Smooth muscle cell (in vitro differentiated cells): ENCODE measurements at regions not wholly inside any gene's neighbourhood (a gene's known extent, or its start where the extent isn't known, plus 50 kb on each side); places are given as distances from the start of the nearest gene placed in this dataset.

Source experiments
- DNase-seq: peaks from one replicate; lab custom pipeline; 2025; ENCODE audit not compliant: unreplicated experiment; lab: John Stamatoyannopoulos, UW
- H2AFZ ChIP-seq: fragments of 200-600 bp; sonication (generic); 2 replicates; pipeline ENCODE4 v1.6.0; 2016; ENCODE audit warnings: antibody characterized with exemption, low read depth, mild to moderate bottlenecking
- H3F3A ChIP-seq: fragments of 200-600 bp; sonication (generic); 2 replicates; pipeline ENCODE4 v1.6.0; 2017; ENCODE audit warnings: antibody characterized with exemption, low read depth
- H3K27ac ChIP-seq: fragments of 200-600 bp; sonication (generic); 2 replicates; pipeline ENCODE4 v1.5.1; 2016; ENCODE audit warnings: low read depth, mild to moderate bottlenecking
- H3K27me3 ChIP-seq: fragments of 200-600 bp; sonication (generic); 2 replicates; pipeline ENCODE4 v1.6.1; 2016; ENCODE audit warnings: low read depth, mild to moderate bottlenecking
- H3K36me3 ChIP-seq: fragments of 200-600 bp; sonication (generic); 2 replicates; pipeline ENCODE4 v1.5.1; 2016; ENCODE audit warnings: low read depth
- H3K4me1 ChIP-seq: fragments of 200-600 bp; sonication (generic); 2 replicates; pipeline ENCODE4 v1.5.1; 2016; ENCODE audit warnings: low read depth
- H3K4me2 ChIP-seq: fragments of 200-600 bp; sonication (generic); 2 replicates; pipeline ENCODE4 v1.6.0; 2016; ENCODE audit warnings: mild to moderate bottlenecking
- H3K4me3 ChIP-seq: fragments of 200-600 bp; sonication (generic); 2 replicates; pipeline ENCODE4 v1.5.1; 2016; ENCODE audit warnings: mild to moderate bottlenecking
- H3K79me2 ChIP-seq: fragments of 200-600 bp; sonication (generic); 2 replicates; pipeline ENCODE4 v1.6.0; 2016; ENCODE audit warnings: low read depth, mild to moderate bottlenecking
- H3K9ac ChIP-seq: fragments of 200-600 bp; sonication (generic); 2 replicates; pipeline ENCODE4 v1.6.0; 2016; ENCODE audit warnings: low read depth
- H3K9me3 ChIP-seq: fragments of 200-600 bp; sonication (generic); replicated peaks from 2 replicates; pipeline ENCODE4 v1.5.1; 2016; ENCODE audit warnings: low read depth
- H4K20me1 ChIP-seq: fragments of 200-600 bp; sonication (generic); 2 replicates; pipeline ENCODE4 v1.6.0; 2016; ENCODE audit warnings: low read depth
- WGBS: methylation state at CpG from one replicate; pipeline ENCODE4 v1.1.7; 2016; ENCODE audit warnings: low lambda C conversion rate; 5-methylcytosine and 5-hydroxymethylcytosine counted together
- TF ChIP-seq, protein P1 (sequence below): fragments of 200-600 bp; sonication (generic); IDR thresholded peaks from 2 replicates; pipeline ENCODE4 v1.5.1; 2017; ENCODE audit warnings: borderline replicate concordance, mild to moderate bottlenecking, antibody characterized with exemption; ENCODE audit not compliant: insufficient read depth, poor library complexity, severe bottlenecking

DNA sequence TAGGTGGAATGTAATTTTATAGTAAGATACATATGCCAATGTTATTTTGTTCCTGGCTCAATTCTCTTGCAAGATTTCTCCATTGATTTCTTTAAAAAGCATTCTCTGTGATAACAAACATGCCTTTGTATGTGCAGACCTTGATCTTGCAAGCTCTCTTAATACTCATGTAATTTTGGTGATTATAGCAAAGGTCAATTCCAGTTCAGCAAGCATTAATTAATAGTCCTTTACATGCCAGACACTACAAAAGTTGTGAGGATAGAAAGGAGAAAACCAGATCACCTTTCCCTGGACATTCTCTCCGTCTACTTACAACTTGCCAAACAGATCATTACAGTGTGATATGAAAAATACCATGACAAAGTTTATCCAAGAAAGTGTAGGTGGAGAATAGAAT, 173.7 kb upstream of the DOK6 start:
- no peaks in the 10 kb centered on the region for H3F3A ChIP-seq
- DNase-seq = no peak
- H3K9ac ChIP-seq = no peak overlapping the region
- TF ChIP-seq, protein P1, sequence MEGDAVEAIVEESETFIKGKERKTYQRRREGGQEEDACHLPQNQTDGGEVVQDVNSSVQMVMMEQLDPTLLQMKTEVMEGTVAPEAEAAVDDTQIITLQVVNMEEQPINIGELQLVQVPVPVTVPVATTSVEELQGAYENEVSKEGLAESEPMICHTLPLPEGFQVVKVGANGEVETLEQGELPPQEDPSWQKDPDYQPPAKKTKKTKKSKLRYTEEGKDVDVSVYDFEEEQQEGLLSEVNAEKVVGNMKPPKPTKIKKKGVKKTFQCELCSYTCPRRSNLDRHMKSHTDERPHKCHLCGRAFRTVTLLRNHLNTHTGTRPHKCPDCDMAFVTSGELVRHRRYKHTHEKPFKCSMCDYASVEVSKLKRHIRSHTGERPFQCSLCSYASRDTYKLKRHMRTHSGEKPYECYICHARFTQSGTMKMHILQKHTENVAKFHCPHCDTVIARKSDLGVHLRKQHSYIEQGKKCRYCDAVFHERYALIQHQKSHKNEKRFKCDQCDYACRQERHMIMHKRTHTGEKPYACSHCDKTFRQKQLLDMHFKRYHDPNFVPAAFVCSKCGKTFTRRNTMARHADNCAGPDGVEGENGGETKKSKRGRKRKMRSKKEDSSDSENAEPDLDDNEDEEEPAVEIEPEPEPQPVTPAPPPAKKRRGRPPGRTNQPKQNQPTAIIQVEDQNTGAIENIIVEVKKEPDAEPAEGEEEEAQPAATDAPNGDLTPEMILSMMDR = no peak
- no peak overlapping the region for H3K4me2 ChIP-seq
- H2AFZ ChIP-seq = no peak overlapping the region
- H3K27me3 ChIP-seq = no peaks in the 10 kb centered on the region
- H3K79me2 ChIP-seq = no peaks in the 10 kb centered on the region
- H3K27ac ChIP-seq = no peak overlapping the region
- no peaks in the 10 kb centered on the region for H3K4me1 ChIP-seq
- H3K9me3 ChIP-seq = no peaks in the 10 kb centered on the region
- no peaks in the 10 kb centered on the region for H3K36me3 ChIP-seq
- 94% methylated on average over 1 of the region's 1 CpG for WGBS
- no peaks in the 10 kb centered on the region for H4K20me1 ChIP-seq
- no peak overlapping the region for H3K4me3 ChIP-seq

DNA sequence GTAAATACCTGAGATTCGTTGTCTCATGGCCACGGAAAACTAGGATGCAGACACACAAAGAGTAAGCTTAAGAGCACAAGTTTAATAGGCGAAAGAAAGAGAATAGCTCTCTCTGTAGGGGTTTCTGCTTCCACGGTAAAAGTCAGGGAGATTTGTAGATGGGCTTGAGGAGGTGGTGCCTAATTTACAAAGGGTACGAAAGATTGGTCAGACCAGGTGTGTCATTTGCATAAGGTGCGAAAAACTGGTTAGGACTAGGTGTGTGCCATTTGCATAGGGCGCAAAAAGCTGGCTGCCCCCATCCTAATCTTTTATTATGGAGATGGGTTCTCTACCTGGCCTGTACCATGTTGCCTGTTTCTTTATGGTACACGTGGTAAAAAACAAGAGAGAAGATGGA, 170.5 kb upstream of the DOK6 start:
- Histone ChIP-seq H3K9ac (no peak overlapping the region), H2AFZ (no peak overlapping the region), H3K4me2 (no peak overlapping the region), H3F3A (no peaks in the 10 kb centered on the region), H3K4me3 (no peak overlapping the region), H3K36me3 (no peaks in the 10 kb centered on the region), H4K20me1 (no peaks in the 10 kb centered on the region), H3K9me3 (no peaks in the 10 kb centered on the region), H3K4me1 (no peaks in the 10 kb centered on the region), H3K27me3 (no peaks in the 10 kb centered on the region), H3K79me2 (no peaks in the 10 kb centered on the region), H3K27ac (no peak overlapping the region)
- WGBS = 82% methylated on average over 8 of the region's 8 CpGs
- DNase-seq = no peak
- TF ChIP-seq, protein P1 = no peak

DNA sequence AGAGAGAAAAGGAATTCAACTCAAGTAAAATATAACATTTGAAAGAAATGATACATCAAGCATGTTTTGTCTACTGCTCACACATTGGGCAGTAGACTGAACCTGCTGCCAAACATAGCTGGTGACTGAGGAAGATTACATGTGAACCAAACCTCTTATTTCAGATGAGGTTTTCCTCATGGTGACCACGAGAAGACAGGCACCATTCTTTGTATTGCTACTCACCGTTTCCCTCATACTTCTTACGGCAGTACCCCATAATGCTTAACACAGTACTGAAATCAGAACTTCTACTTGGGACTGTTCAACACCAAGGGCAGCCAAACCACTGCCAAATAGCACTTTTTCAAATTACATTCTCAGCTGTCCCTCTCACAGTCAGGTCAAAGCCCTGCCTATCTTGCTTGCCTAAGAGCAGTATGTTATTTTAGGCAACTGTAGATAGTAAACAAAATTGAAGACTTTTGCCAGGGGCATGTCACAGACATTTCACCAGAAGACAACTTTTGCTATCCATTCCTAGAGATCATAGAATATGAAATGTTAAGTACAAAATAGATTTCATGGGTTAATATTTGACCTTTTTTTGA, 167.1 kb upstream of the DOK6 start:
- TF ChIP-seq, protein P1 = no peak
- no peaks in the 10 kb centered on the region for H3K36me3 ChIP-seq
- H2AFZ ChIP-seq = no peak overlapping the region
- H4K20me1 ChIP-seq = no peaks in the 10 kb centered on the region
- H3K4me2 ChIP-seq = no peak overlapping the region
- H3F3A ChIP-seq = no peaks in the 10 kb centered on the region
- WGBS = 95% methylated on average over 3 of the region's 3 CpGs
- no peak overlapping the region for H3K9ac ChIP-seq
- no peaks in the 10 kb centered on the region for H3K9me3 ChIP-seq
- DNase-seq = no peak
- H3K4me3 ChIP-seq = no peak overlapping the region
- no peaks in the 10 kb centered on the region for H3K4me1 ChIP-seq
- no peaks in the 10 kb centered on the region for H3K27me3 ChIP-seq
- no peak overlapping the region for H3K27ac ChIP-seq
- H3K79me2 ChIP-seq = no peaks in the 10 kb centered on the region
